ENCODE measurements at regions not wholly inside any gene's neighbourhood (a gene's known extent, or its start where the extent isn't known, plus 50 kb on each side); places are given as distances from the start of the nearest gene placed in this dataset.

- H3K27ac Mint-ChIP-seq: no peak overlapping the region
- ATAC-seq (no peak), DNase-seq (ENCODE audit: low spot score in 2 of 2) (no peak)
- peaks cover 0 to 7% of the 10 kb centered on the region in 2 donors for H3K9me3 Mint-ChIP-seq
- H3K36me3 Mint-ChIP-seq: peaks cover 0 to 4% of the 10 kb centered on the region in 2 donors
These were observed 238.3 kb upstream of the TLL1 start for GRCh38 chr4:165634766-165635165.

DNA sequence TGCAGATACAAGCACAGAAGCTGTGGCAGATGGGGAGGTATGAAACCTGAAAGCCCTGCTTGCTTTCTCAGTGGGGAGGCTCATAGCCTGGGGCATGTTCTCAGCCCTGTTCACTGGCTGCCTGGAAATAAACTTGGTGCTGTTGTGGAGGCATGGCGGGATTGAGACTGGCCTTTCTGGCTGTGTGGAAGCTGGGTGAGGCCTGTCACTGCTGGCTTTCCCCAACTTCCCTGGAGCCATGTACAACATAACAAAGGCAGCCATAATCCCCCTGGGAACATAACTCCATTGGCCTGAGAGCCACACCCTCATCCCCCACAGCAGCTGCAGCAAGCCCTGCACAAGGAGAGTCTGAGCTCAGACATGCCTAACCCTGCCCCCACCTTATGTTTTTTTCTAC, 237.7 kb upstream of the TLL1 start:
- H3K27ac Mint-ChIP-seq: no peak overlapping the region
- H3K9me3 Mint-ChIP-seq: peaks cover 0 to 7% of the 10 kb centered on the region in 2 donors
- no peak for ATAC-seq

GRCh38 chr4:165635951-165636350, 237.1 kb upstream of the TLL1 start:
- no peak for DNase-seq (ENCODE audit: low spot score in 2 of 2)
- H3K36me3 Mint-ChIP-seq: peaks cover 0 to 4% of the 10 kb centered on the region in 2 donors
- ATAC-seq: no peak
- peak overlapping the region in 1 of 2 donors; percentile 13 for H3K27ac Mint-ChIP-seq
- H3K9me3 Mint-ChIP-seq: peaks cover 0 to 7% of the 10 kb centered on the region in 2 donors

More for the DNA sequence above, 237.7 kb upstream of the TLL1 start:
- DNase-seq (ENCODE audit: low spot score in 2 of 2): no peak
- H3K36me3 Mint-ChIP-seq: peaks cover 0 to 4% of the 10 kb centered on the region in 2 donors

GRCh38 chr4:165651901-165652300, 221.1 kb upstream of the TLL1 start:
- H3K9me3 Mint-ChIP-seq: peaks cover 3 to 4% of the 10 kb centered on the region in 2 donors
- no peak overlapping the region for H3K27ac Mint-ChIP-seq
- H3K36me3 Mint-ChIP-seq: no peaks in the 10 kb centered on the region
- ATAC-seq (no peak), DNase-seq (ENCODE audit: low spot score in 2 of 2) (no peak)

- ATAC-seq: no peak
- H3K27ac Mint-ChIP-seq: no peak overlapping the region
- peaks cover 3 to 4% of the 10 kb centered on the region in 2 donors for H3K9me3 Mint-ChIP-seq
- DNase-seq (ENCODE audit: low spot score in 2 of 2): no peak
- H3K36me3 Mint-ChIP-seq: no peaks in the 10 kb centered on the region
These were observed 218.5 kb upstream of the TLL1 start for GRCh38 chr4:165654556-165654955.

DNA sequence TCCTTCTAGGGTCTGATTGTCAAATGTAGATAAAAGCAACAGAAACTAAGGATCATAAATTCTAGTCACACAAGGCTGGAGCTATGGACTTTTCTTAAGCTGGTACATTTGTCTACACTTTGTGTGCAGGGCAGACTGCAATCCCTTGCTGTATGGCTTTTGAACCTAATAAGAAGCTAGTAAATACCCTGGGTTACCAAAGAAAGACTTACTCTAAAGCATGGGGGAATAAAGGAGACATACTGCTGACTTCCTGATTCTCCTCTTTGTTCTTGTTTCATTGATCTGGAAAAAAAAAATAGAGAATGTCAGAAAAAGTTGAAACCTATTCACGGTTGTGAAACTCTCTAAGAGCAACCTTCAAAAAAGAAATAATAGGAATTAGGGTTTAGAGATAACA, 216.6 kb upstream of the TLL1 start:
- peaks cover 3 to 4% of the 10 kb centered on the region in 2 donors for H3K9me3 Mint-ChIP-seq
- H3K27ac Mint-ChIP-seq: no peak overlapping the region
- DNase-seq (ENCODE audit: low spot score in 2 of 2) (no peak), ATAC-seq (no peak)
- no peaks in the 10 kb centered on the region for H3K36me3 Mint-ChIP-seq

DNA sequence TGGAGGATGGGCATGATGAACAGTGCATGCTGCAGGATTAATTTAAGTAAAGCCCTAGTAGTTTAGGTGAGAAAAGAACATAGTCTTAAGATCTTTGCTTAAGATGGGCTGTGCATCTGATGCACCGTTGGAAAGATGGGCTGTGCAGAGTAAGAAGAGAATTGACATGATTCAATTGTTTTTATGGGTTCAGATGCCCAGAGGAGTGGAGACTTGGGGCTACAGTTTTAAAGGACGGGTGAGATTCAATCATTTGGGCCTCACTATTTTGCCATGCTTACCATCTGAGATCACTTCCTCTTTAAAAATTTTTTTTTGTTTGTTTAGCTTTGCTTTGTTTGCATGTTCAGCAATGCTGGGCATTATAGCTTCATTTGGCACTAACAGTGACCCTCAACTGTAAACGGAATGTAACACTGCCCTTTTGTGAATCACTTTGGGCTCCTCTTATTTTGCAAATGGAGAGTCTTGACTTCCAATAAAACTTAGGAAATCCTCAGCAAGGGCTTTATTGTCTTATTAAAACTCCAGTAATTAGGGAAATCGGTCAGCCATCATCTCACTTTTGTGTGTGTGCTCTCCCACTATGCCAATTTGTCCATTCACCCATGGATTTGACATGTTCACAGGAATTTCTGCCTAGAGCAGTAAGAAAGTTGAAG, 216.1 kb upstream of the TLL1 start:
- no peak for ATAC-seq
- no peaks in the 10 kb centered on the region for H3K36me3 Mint-ChIP-seq

DNA sequence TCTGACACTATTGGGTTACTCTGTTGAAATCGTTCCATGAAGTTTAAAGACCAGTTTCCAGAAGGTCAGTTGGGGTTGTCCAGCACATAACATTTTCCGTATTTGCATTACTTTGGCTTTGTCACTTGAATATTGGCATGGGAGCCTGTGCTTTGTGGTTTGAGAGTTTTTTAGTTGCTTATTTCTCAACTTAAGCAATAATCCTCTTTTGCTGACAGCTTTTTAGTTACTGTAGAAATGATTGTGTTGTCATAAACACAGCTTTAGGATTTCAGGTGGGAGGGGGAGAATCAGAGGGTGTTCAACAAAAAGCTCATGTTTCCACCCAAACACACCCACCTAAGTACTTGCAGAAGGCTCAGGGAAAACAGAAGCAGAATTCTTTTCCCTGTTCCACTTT, 210.7 kb upstream of the TLL1 start:
- no peak for ATAC-seq
- Mint-ChIP-seq H3K9me3 (no peaks in the 10 kb centered on the region), H3K36me3 (no peaks in the 10 kb centered on the region), H3K27ac (no peak overlapping the region)
- DNase-seq (ENCODE audit: low spot score in 2 of 2): no peak

More for the DNA sequence above, 216.1 kb upstream of the TLL1 start:
- H3K9me3 Mint-ChIP-seq: peaks cover 3 to 4% of the 10 kb centered on the region in 2 donors
- no peak for DNase-seq (ENCODE audit: low spot score in 2 of 2)
- H3K27ac Mint-ChIP-seq: no peak overlapping the region

- Mint-ChIP-seq H3K9me3 (no peaks in the 10 kb centered on the region), H3K36me3 (no peaks in the 10 kb centered on the region), H3K27ac (no peak overlapping the region)
- no peak for ATAC-seq
- DNase-seq (ENCODE audit: low spot score in 2 of 2): no peak
These were observed 209.6 kb upstream of the TLL1 start for GRCh38 chr4:165663411-165663810.

GRCh38 chr4:165666836-165667235, 206.2 kb upstream of the TLL1 start:
- no peaks in the 10 kb centered on the region for H3K9me3 Mint-ChIP-seq
- DNase-seq (ENCODE audit: low spot score in 2 of 2): no peak
- no peaks in the 10 kb centered on the region for H3K36me3 Mint-ChIP-seq
- peak overlapping the region in 1 of 2 donors; percentile 73 for H3K27ac Mint-ChIP-seq
- ATAC-seq: no peak

- no peaks in the 10 kb centered on the region for H3K36me3 Mint-ChIP-seq
These were observed 205.1 kb upstream of the TLL1 start for GRCh38 chr4:165667969-165668368.

DNA sequence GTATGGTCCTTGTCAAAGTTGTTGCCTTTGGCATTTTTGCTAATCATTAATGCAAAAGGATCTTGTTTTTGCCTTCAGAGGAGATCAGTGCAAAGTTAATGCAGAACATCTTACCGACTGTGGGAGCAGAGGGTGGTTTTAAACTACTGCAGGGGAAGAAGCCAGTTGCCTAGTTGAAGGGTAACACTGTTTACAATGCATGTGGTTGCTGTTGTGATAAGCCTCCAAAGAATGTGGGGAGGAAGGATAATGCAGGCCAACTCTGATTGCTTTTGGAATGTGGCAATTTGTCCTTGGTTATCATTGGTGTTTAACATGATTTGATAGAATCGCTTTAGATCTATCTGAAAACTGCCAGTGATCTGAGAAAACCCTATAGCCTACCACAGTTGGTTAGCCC, 204.3 kb upstream of the TLL1 start:
- DNase-seq (ENCODE audit: low spot score in 2 of 2): no peak
- Mint-ChIP-seq H3K9me3 (no peaks in the 10 kb centered on the region), H3K36me3 (no peaks in the 10 kb centered on the region), H3K27ac (no peak overlapping the region)
- ATAC-seq: no peak

More at GRCh38 chr4:165667969-165668368, 205.1 kb upstream of the TLL1 start:
- ATAC-seq (no peak), DNase-seq (ENCODE audit: low spot score in 2 of 2) (no peak)
- no peak overlapping the region for H3K27ac Mint-ChIP-seq
- no peaks in the 10 kb centered on the region for H3K9me3 Mint-ChIP-seq

GRCh38 chr4:165677081-165677480, 196.0 kb upstream of the TLL1 start:
- no peak for DNase-seq (ENCODE audit: low spot score in 2 of 2)
- H3K9me3 Mint-ChIP-seq: peaks cover 0 to 4% of the 10 kb centered on the region in 2 donors
- no peaks in the 10 kb centered on the region for H3K36me3 Mint-ChIP-seq
- H3K27ac Mint-ChIP-seq: no peak overlapping the region
- no peak for ATAC-seq

GRCh38 chr4:165678236-165678935, 194.7 kb upstream of the TLL1 start:
- H3K27ac Mint-ChIP-seq: no peak overlapping the region
- peaks cover 0 to 4% of the 10 kb centered on the region in 2 donors for H3K9me3 Mint-ChIP-seq
- ATAC-seq (no peak), DNase-seq (ENCODE audit: low spot score in 2 of 2) (no peak)
- H3K36me3 Mint-ChIP-seq: no peaks in the 10 kb centered on the region

DNA sequence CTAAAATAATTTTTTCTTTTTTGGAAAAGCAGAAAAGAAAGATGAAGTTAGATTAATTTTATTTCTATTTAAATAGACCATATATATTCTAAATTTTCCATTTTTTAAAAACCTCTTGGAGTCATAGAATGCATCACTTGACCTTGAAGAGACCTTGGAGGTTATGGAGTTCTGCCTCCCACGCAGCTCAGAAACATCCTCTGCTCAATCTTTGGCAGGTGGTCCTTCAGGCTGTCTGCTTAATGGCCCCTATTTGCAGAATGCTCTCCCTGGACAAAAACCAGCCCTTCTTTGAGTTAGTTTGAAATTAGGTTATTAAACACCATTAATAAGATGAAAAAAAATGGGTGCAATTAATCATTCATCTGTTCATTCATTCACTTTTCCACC, 194.1 kb upstream of the TLL1 start:
- DNase-seq (ENCODE audit: low spot score in 2 of 2) (no peak), ATAC-seq (no peak)
- no peak overlapping the region for H3K27ac Mint-ChIP-seq
- no peaks in the 10 kb centered on the region for H3K36me3 Mint-ChIP-seq
- H3K9me3 Mint-ChIP-seq: peaks cover 0 to 4% of the 10 kb centered on the region in 2 donors

- peaks cover 0 to 4% of the 10 kb centered on the region in 2 donors for H3K9me3 Mint-ChIP-seq
- DNase-seq (ENCODE audit: low spot score in 2 of 2) (no peak), ATAC-seq (no peak)
- no peaks in the 10 kb centered on the region for H3K36me3 Mint-ChIP-seq
- no peak overlapping the region for H3K27ac Mint-ChIP-seq
These were observed 192.2 kb upstream of the TLL1 start for GRCh38 chr4:165680821-165681220.

DNA sequence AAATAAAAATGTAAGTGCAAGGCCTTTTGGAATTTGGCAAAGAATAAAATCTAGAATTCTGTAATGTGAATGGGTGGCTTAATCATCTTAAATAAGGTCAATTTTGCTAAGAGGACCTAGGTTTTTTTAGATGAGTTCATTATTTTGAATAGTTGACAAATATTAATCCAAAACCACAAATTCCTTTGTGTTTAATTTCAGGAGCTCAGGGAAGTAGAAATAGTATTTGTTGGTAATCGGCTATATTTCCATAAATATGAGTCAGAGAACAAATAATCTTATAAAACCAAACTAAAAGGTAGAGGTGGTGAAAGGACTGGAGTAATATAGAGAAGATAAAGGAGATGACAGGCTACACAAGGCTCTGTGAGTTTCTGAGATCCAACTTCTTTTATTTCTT, 190.4 kb upstream of the TLL1 start:
- no peak for DNase-seq (ENCODE audit: low spot score in 2 of 2)
- no peak for ATAC-seq
- H3K27ac Mint-ChIP-seq: no peak overlapping the region
- no peaks in the 10 kb centered on the region for H3K36me3 Mint-ChIP-seq
- H3K9me3 Mint-ChIP-seq: peaks cover 0 to 4% of the 10 kb centered on the region in 2 donors
